GM23248 (cell line): ENCODE measurements at regions not wholly inside any gene's neighbourhood (a gene's known extent, or its start where the extent isn't known, plus 50 kb on each side); places are given as distances from the start of the nearest gene placed in this dataset.

Experiments
- EZH2 ChIP-seq: fragments of 200-600 bp; sonication (generic); IDR thresholded peaks from 2 replicates; pipeline ENCODE4 v1.6.1; 2018; ENCODE audit warnings: antibody characterized with exemption, mild to moderate bottlenecking; ENCODE audit not compliant: insufficient read depth, poor library complexity, severe bottlenecking
- EZH2phosphoT487 ChIP-seq: fragments of 200-600 bp; sonication (generic); IDR thresholded peaks from 2 replicates; pipeline ENCODE4 v1.6.1; 2018; ENCODE audit warnings: antibody characterized with exemption, moderate library complexity, mild to moderate bottlenecking, low read depth; ENCODE audit not compliant: insufficient read depth

GRCh38 chrX:109889289-109890006 is 113.5 kb upstream of the TMEM164 start:
- TF ChIP-seq EZH2phosphoT487 (no peak), EZH2 (no peak)
